Neural cell (in vitro differentiated cells): ENCODE measurements at regions not wholly inside any gene's neighbourhood (a gene's known extent, or its start where the extent isn't known, plus 50 kb on each side); places are given as distances from the start of the nearest gene placed in this dataset.

Experiments
- CTCF ChIP-seq: fragments of 450-650 bp; IDR thresholded peaks from 2 replicates; pipeline ENCODE4 v1.5.1; 2014; ENCODE audit warnings: antibody characterized with exemption, mild to moderate bottlenecking, moderate library complexity; ENCODE audit not compliant: poor library complexity, severe bottlenecking
- EP300 ChIP-seq: fragments of 450-650 bp; conservative IDR thresholded peaks from 2 replicates; pipeline ENCODE4 v1.6.1; 2014; ENCODE audit warnings: antibody characterized with exemption, mild to moderate bottlenecking, moderate library complexity; ENCODE audit not compliant: poor library complexity, severe bottlenecking
- EZH2 ChIP-seq: fragments of 200-600, 300-800 bp; shearing (Covaris generic), sonication (generic); IDR thresholded peaks from 2 replicates; pipeline ENCODE4 v1.6.1; 2014; ENCODE audit warnings: antibody characterized with exemption, low read length, borderline replicate concordance, mild to moderate bottlenecking; ENCODE audit not compliant: insufficient read depth, poor library complexity, severe bottlenecking
- MXI1 ChIP-seq: fragments of 450-650 bp; conservative IDR thresholded peaks from 2 replicates; pipeline ENCODE4 v1.6.1; 2014; ENCODE audit warnings: antibody characterized with exemption, mild to moderate bottlenecking; ENCODE audit not compliant: poor library complexity, severe bottlenecking
- POLR2AphosphoS5 ChIP-seq: IDR thresholded peaks from 2 replicates; pipeline ENCODE4 v1.6.1; 2012
- RAD21 ChIP-seq: fragments of 450-650 bp; conservative IDR thresholded peaks from 2 replicates; pipeline ENCODE4 v1.6.1; 2014; ENCODE audit warnings: antibody characterized with exemption, mild to moderate bottlenecking, moderate library complexity
- REST ChIP-seq: IDR thresholded peaks from 2 replicates; pipeline ENCODE4 v1.6.1; 2012; ENCODE audit warnings: borderline replicate concordance
- SMC3 ChIP-seq: fragments of 450-650 bp; conservative IDR thresholded peaks from 2 replicates; pipeline ENCODE4 v1.6.1; 2014; ENCODE audit warnings: antibody characterized with exemption, mild to moderate bottlenecking, moderate library complexity; ENCODE audit not compliant: poor library complexity

- TF ChIP-seq POLR2AphosphoS5 (no peak), CTCF (no peak), EP300 (no peak), EZH2 (no peak), REST (no peak), RAD21 (no peak), SMC3 (no peak), MXI1 (no peak)
These were observed 566.4 kb downstream of the BMP2 start for GRCh38 chr20:7333841-7334240.
